A673 (cell line): ENCODE measurements at regions not wholly inside any gene's neighbourhood (a gene's known extent, or its start where the extent isn't known, plus 50 kb on each side); places are given as distances from the start of the nearest gene placed in this dataset.

Experiments used
- BruUV-seq: library from RNA; stranded (reverse); fragments of 400-500 nt; replicated peaks from 2 replicates; lab custom pipeline; 2021; lab: Mats Ljungman, UMichigan
- CTCF ChIA-PET: fragments of 300-600 bp; sonication (Branson Sonifier 250); formaldehyde crosslinking; loops from one replicate; lab custom pipeline; 2022; ENCODE audit warnings: antibody characterized with exemption; lab: Charles Lee
- POLR2A ChIA-PET: fragments of 300-600 bp; sonication (Branson Sonifier 250); formaldehyde crosslinking; loops from one replicate; lab custom pipeline; 2022; ENCODE audit warnings: antibody characterized with exemption; ENCODE audit not compliant: low non-redundant PET; lab: Charles Lee
- DNase-seq: peaks from one replicate; pipeline ENCODE4 v3.0.0-alpha.2; 2015; ENCODE audit warnings: low spot score
- H3K27ac ChIP-seq: fragments of 200-600 bp; sonication (generic); 2 replicates; pipeline ENCODE4 v1.5.1; 2016; ENCODE audit warnings: mixed run types, low read depth, mild to moderate bottlenecking, mixed read lengths, antibody characterized with exemption, low read length; ENCODE audit not compliant: poor library complexity, severe bottlenecking
- H3K27me3 ChIP-seq: fragments of 200-600 bp; sonication (generic); replicated peaks from 2 replicates; pipeline ENCODE4 v1.6.1; 2017; ENCODE audit warnings: mixed run types, low read depth, mild to moderate bottlenecking, mixed read lengths, antibody characterized with exemption, low read length; ENCODE audit not compliant: insufficient read depth, poor library complexity
- H3K36me3 ChIP-seq: fragments of 200-600 bp; sonication (generic); 2 replicates; pipeline ENCODE4 v1.6.1; 2016; ENCODE audit warnings: mixed run types, mild to moderate bottlenecking, mixed read lengths, antibody characterized with exemption, low read length; ENCODE audit not compliant: insufficient read depth, poor library complexity, severe bottlenecking
- H3K4me1 ChIP-seq: fragments of 200-600 bp; sonication (generic); 2 replicates; pipeline ENCODE4 v1.6.1; 2017; ENCODE audit warnings: mixed run types, mild to moderate bottlenecking, mixed read lengths, antibody characterized with exemption, low read length; ENCODE audit not compliant: insufficient read depth, poor library complexity, severe bottlenecking
- H3K4me3 ChIP-seq: fragments of 200-600 bp; sonication (generic); 2 replicates; pipeline ENCODE4 v1.5.1; 2016; ENCODE audit warnings: low read depth, mixed run types, mild to moderate bottlenecking, mixed read lengths, low read length; ENCODE audit not compliant: poor library complexity, severe bottlenecking
- H3K9me3 ChIP-seq: fragments of 200-600 bp; sonication (generic); 2 replicates; pipeline ENCODE4 v1.6.1; 2016; ENCODE audit warnings: mixed run types, low read depth, mild to moderate bottlenecking, mixed read lengths, antibody characterized with exemption, low read length; ENCODE audit not compliant: poor library complexity, severe bottlenecking
- CTCF ChIP-seq: fragments of 300-800, 200-600 bp; sonication (generic); conservative IDR thresholded peaks from 2 replicates; pipeline ENCODE4 v1.5.1; 2017; ENCODE audit warnings: low read depth, mild to moderate bottlenecking, antibody characterized with exemption, low read length, moderate library complexity, mixed read lengths
- EZH2 ChIP-seq: fragments of 200-600 bp; sonication (generic); IDR thresholded peaks from 2 replicates; pipeline ENCODE4 v1.6.1; 2017; ENCODE audit warnings: borderline replicate concordance, low read depth, mild to moderate bottlenecking, mixed read lengths, antibody characterized with exemption, low read length; ENCODE audit not compliant: poor library complexity, severe bottlenecking
- intact Hi-C: fragments of 100-400 bp; cut with micrococcal nuclease; formaldehyde crosslinking; loops from one replicate; pipeline ENCODE4 v1.10.0; 2022; ENCODE audit not compliant: unreplicated experiment

GRCh38 chr16:16833165-16833564 lies 454.2 kb downstream of the NPIPA7 start:
- POLR2A ChIA-PET = no interaction called here
- TF ChIP-seq EZH2 = no peak
- TF ChIP-seq CTCF = no peak
- Histone ChIP-seq H3K36me3 (no peaks in the 10 kb centered on the region), H3K27me3 (no peaks in the 10 kb centered on the region), H3K9me3 (peaks cover 4% of the 10 kb centered on the region), H3K4me1 (no peaks in the 10 kb centered on the region), H3K27ac (no peak overlapping the region), H3K4me3 (no peak overlapping the region)
- intact Hi-C loops = no loop called here
- BruUV-seq = no TSS peak
- no peak for DNase-seq
- CTCF ChIA-PET = no interaction called here

- H3K4me1 ChIP-seq = no peaks in the 10 kb centered on the region
- DNase-seq = no peak
- H3K27me3 ChIP-seq = no peaks in the 10 kb centered on the region
- ChIA-PET CTCF (no interaction called here), POLR2A (no interaction called here)
- no peaks in the 10 kb centered on the region for H3K36me3 ChIP-seq
- no peak for TF ChIP-seq EZH2
- no peak for TF ChIP-seq CTCF
- no TSS peak for BruUV-seq
- H3K4me3 ChIP-seq = no peak overlapping the region
- no peak overlapping the region for H3K27ac ChIP-seq
- H3K9me3 ChIP-seq = peaks cover 5% of the 10 kb centered on the region
- intact Hi-C loops = no loop called here
These were observed 471.3 kb downstream of the NPIPA7 start for GRCh38 chr16:16850274-16850673.

- Histone ChIP-seq H3K4me1 (no peaks in the 10 kb centered on the region), H3K36me3 (no peaks in the 10 kb centered on the region), H3K27me3 (no peaks in the 10 kb centered on the region), H3K9me3 (no peaks in the 10 kb centered on the region), H3K27ac (no peak overlapping the region), H3K4me3 (no peak overlapping the region)
- TF ChIP-seq CTCF = no peak
- TF ChIP-seq EZH2 = no peak
- DNase-seq = no peak
- intact Hi-C loops = no loop called here
- CTCF ChIA-PET = no interaction called here
- no TSS peak for BruUV-seq
- POLR2A ChIA-PET = no interaction called here
These were observed 478.1 kb downstream of the NPIPA7 start for GRCh38 chr16:16857012-16857411.
